Calu3 (cell line): ENCODE measurements at regions not wholly inside any gene's neighbourhood (a gene's known extent, or its start where the extent isn't known, plus 50 kb on each side); places are given as distances from the start of the nearest gene placed in this dataset.

Source experiments
- BruUV-seq: library from RNA; stranded (reverse); fragments of 400-500 nt; replicated peaks from 2 replicates; lab custom pipeline; 2021; lab: Mats Ljungman, UMichigan
- CTCF ChIA-PET: fragments of 300-600 bp; sonication (Branson Sonifier 250); formaldehyde crosslinking; loops from one replicate; lab custom pipeline; 2022; ENCODE audit warnings: antibody characterized with exemption; lab: Charles Lee
- DNase-seq: peaks from one replicate; pipeline ENCODE4 v3.0.0; 2022
- H3K27ac Mint-ChIP-seq: one replicate; pipeline ENCODE4 v1.8.0; 2022; ENCODE audit warnings: mixed read lengths; ENCODE audit not compliant: unreplicated experiment
- H3K27me3 Mint-ChIP-seq: one replicate; pipeline ENCODE4 v1.8.0; 2022; ENCODE audit warnings: mixed read lengths; ENCODE audit not compliant: unreplicated experiment
- H3K36me3 Mint-ChIP-seq: one replicate; pipeline ENCODE4 v1.8.0; 2022; ENCODE audit warnings: mild to moderate bottlenecking, moderate library complexity, mixed read lengths; ENCODE audit not compliant: insufficient read depth, unreplicated experiment
- H3K4me1 Mint-ChIP-seq: one replicate; pipeline ENCODE4 v1.8.0; 2022; ENCODE audit warnings: mild to moderate bottlenecking, low read depth, mixed read lengths; ENCODE audit not compliant: unreplicated experiment
- H3K4me3 Mint-ChIP-seq: one replicate; pipeline ENCODE4 v1.8.0; 2022; ENCODE audit warnings: mild to moderate bottlenecking, low read depth, moderate library complexity, mixed read lengths; ENCODE audit not compliant: unreplicated experiment
- H3K9me3 Mint-ChIP-seq: one replicate; pipeline ENCODE4 v1.8.0; 2022; ENCODE audit warnings: low read depth, mixed read lengths; ENCODE audit not compliant: unreplicated experiment
- intact Hi-C: fragments of 100-400 bp; cut with micrococcal nuclease; formaldehyde crosslinking; loops from one replicate; pipeline ENCODE4 v1.10.0; 2022; ENCODE audit not compliant: unreplicated experiment
- TF ChIP-seq, protein P1 (sequence below): fragments of 200-600 bp; IDR thresholded peaks from one replicate; pipeline ENCODE4 v1.8.0; 2022; ENCODE audit warnings: antibody characterized with exemption; ENCODE audit not compliant: unreplicated experiment

DNA sequence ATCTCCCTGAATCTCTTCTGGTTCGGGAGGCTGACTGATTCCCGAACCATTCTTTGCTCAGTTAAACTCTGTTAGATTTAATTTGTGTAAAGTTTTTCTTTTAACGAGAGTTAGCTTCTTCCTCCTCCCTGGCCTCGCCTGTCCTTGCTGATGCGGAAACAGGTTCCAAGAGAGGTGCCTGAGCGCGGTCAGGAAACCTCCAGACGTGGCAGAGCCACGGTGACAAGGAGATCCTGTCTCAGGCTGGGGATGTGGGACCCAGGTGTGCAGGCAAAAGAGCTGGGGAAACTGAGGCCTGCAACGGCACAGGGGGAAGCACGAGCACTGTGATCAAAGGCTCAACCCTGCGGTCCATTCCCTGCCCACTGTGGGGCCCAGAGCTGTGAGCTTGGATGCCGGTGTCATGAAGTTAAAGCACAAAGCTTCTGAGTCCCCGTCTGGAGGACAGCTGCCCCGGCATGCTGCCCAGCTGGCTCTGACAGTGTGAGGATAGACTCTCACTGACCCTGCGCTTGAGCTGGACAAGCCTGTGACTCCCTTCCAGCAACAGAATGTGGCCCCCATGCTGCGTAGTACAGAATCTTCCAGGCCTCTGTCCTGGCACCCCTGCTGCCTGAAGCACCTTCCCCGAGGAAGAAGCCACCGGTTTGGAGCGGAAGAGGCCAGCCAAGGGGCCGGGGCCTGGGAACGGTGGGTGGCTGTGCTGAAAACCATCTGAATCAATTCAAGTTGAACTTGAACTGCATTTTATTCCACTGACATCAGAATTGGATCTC lies 960.6 kb downstream of the BRD1 start:
- H3K9me3 Mint-ChIP-seq, result peaks cover 13% of the 10 kb centered on the region
- TF ChIP-seq, protein P1, sequence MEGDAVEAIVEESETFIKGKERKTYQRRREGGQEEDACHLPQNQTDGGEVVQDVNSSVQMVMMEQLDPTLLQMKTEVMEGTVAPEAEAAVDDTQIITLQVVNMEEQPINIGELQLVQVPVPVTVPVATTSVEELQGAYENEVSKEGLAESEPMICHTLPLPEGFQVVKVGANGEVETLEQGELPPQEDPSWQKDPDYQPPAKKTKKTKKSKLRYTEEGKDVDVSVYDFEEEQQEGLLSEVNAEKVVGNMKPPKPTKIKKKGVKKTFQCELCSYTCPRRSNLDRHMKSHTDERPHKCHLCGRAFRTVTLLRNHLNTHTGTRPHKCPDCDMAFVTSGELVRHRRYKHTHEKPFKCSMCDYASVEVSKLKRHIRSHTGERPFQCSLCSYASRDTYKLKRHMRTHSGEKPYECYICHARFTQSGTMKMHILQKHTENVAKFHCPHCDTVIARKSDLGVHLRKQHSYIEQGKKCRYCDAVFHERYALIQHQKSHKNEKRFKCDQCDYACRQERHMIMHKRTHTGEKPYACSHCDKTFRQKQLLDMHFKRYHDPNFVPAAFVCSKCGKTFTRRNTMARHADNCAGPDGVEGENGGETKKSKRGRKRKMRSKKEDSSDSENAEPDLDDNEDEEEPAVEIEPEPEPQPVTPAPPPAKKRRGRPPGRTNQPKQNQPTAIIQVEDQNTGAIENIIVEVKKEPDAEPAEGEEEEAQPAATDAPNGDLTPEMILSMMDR, result no peak
- H3K27ac Mint-ChIP-seq, result no peak overlapping the region
- H3K4me1 Mint-ChIP-seq, result no peaks in the 10 kb centered on the region
- no peaks in the 10 kb centered on the region for H3K27me3 Mint-ChIP-seq
- H3K36me3 Mint-ChIP-seq, result no peaks in the 10 kb centered on the region
- H3K4me3 Mint-ChIP-seq, result no peak overlapping the region
- intact Hi-C loops, result no loop called here
- DNase-seq, result no peak
- no TSS peak for BruUV-seq
- CTCF ChIA-PET, result no interaction called here

GRCh38 chr22:48864748-48865147 lies 962.9 kb downstream of the BRD1 start:
- H3K27me3 Mint-ChIP-seq, result no peaks in the 10 kb centered on the region
- CTCF ChIA-PET, result no interaction called here
- DNase-seq, result no peak
- H3K9me3 Mint-ChIP-seq, result peaks cover 16% of the 10 kb centered on the region
- H3K4me3 Mint-ChIP-seq, result no peak overlapping the region
- intact Hi-C loops, result no loop called here
- no TSS peak for BruUV-seq
- no peaks in the 10 kb centered on the region for H3K4me1 Mint-ChIP-seq
- H3K36me3 Mint-ChIP-seq, result no peaks in the 10 kb centered on the region
- H3K27ac Mint-ChIP-seq, result no peak overlapping the region
- TF ChIP-seq, protein P1, result no peak

GRCh38 chr22:48863965-48864528 lies 963.6 kb downstream of the BRD1 start:
- TF ChIP-seq, protein P1, result no peak
- CTCF ChIA-PET, result no interaction called here
- no TSS peak for BruUV-seq
- intact Hi-C loops, result no loop called here
- Mint-ChIP-seq H3K27ac (no peak overlapping the region), H3K4me3 (no peak overlapping the region), H3K27me3 (no peaks in the 10 kb centered on the region), H3K36me3 (no peaks in the 10 kb centered on the region), H3K4me1 (no peaks in the 10 kb centered on the region), H3K9me3 (peaks cover 19% of the 10 kb centered on the region)
- DNase-seq, result no peak

DNA sequence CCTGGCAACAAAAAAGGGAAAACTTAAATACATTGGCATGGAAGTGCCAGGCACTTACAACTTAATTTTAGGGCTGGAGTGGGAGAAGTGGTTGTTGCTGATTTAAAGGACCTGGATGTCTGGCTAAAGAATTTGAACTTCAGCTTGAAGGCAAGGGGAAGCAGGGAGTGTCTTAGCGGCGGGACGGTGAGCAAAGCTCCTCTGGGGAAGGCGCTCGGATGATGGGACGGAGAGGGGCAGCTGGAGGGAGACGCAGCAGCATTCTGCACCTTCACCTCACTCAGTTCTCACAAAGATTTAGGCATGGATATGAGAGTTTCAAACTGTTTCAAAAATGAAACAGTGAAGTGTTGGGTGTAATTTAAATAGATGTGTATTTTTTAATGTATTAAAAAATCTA lies 967.1 kb downstream of the BRD1 start:
- intact Hi-C loops, result no loop called here
- BruUV-seq, result no TSS peak
- Mint-ChIP-seq H3K9me3 (peaks cover 28% of the 10 kb centered on the region), H3K27ac (no peak overlapping the region), H3K4me3 (no peak overlapping the region), H3K27me3 (no peaks in the 10 kb centered on the region), H3K4me1 (no peaks in the 10 kb centered on the region), H3K36me3 (no peaks in the 10 kb centered on the region)
- no peak for DNase-seq
- TF ChIP-seq, protein P1, result no peak
- CTCF ChIA-PET, result no interaction called here
